Hepatocyte (in vitro differentiated cells): ENCODE measurements at regions not wholly inside any gene's neighbourhood (a gene's known extent, or its start where the extent isn't known, plus 50 kb on each side); places are given as distances from the start of the nearest gene placed in this dataset.
"Not testable (repeated sequence)": the region's sequence is repeated elsewhere in the genome, so short reads cannot be mapped to it uniquely, and the experiment has no call there.

Experiments
- CTCF ChIP-seq: fragments of 200-600 bp; sonication (generic); IDR thresholded peaks from 2 replicates; pipeline ENCODE4 v1.5.1; 2016; ENCODE audit warnings: antibody characterized with exemption, mild to moderate bottlenecking; ENCODE audit not compliant: poor library complexity
- EZH2 ChIP-seq: fragments of 200-600 bp; sonication (generic); IDR thresholded peaks from 2 replicates; pipeline ENCODE4 v1.6.1; 2016; ENCODE audit warnings: antibody characterized with exemption, mild to moderate bottlenecking, borderline replicate concordance

GRCh38 chr7:55721004-55721403, 141.5 kb downstream of the SEPTIN14 start:
- TF ChIP-seq CTCF, EZH2: not testable (repeated sequence)
